ENCODE measurements at regions not wholly inside any gene's neighbourhood (a gene's known extent, or its start where the extent isn't known, plus 50 kb on each side); places are given as distances from the start of the nearest gene placed in this dataset.

DNA sequence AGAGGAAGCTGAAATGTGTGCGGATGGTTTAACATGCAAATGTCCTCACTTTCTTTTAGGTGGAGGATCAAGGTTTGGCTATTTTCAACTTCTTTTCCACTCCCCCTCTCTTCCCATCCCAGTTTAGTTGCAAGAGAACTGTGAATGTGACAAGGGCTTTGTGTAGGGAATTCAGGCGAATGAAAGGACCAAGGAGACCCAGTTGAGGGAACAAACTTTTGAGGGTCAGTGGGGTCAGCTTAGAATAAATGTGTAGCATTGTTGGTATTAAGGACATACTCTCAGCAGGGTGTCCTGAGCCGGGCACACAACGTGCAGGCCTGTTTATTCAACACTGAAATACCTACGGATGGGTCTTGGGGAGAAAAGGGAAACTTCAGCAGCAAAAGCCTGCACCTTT lies 346.0 kb downstream of the PMP22 start:
- Histone ChIP-seq H3K4me3 (replicated peaks; ENCODE audit: low read depth, low read length) (no peak overlapping the region), H3K27me3 (replicated peaks; ENCODE audit: control insufficient read depth, insufficient read depth, low read length) (no peaks in the 10 kb centered on the region), H3K36me3 (ENCODE audit: control insufficient read depth, insufficient read depth, low read length) (no peaks in the 10 kb centered on the region)
- TF ChIP-seq, protein P1, sequence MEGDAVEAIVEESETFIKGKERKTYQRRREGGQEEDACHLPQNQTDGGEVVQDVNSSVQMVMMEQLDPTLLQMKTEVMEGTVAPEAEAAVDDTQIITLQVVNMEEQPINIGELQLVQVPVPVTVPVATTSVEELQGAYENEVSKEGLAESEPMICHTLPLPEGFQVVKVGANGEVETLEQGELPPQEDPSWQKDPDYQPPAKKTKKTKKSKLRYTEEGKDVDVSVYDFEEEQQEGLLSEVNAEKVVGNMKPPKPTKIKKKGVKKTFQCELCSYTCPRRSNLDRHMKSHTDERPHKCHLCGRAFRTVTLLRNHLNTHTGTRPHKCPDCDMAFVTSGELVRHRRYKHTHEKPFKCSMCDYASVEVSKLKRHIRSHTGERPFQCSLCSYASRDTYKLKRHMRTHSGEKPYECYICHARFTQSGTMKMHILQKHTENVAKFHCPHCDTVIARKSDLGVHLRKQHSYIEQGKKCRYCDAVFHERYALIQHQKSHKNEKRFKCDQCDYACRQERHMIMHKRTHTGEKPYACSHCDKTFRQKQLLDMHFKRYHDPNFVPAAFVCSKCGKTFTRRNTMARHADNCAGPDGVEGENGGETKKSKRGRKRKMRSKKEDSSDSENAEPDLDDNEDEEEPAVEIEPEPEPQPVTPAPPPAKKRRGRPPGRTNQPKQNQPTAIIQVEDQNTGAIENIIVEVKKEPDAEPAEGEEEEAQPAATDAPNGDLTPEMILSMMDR (IDR thresholded peaks at IDR 0.05; ENCODE audit: insufficient read depth, low read length, poor library complexity, severe bottlenecking), result no peak
- DNase-seq (ENCODE audit: extremely low read depth, insufficient read length), result no peak

DNA sequence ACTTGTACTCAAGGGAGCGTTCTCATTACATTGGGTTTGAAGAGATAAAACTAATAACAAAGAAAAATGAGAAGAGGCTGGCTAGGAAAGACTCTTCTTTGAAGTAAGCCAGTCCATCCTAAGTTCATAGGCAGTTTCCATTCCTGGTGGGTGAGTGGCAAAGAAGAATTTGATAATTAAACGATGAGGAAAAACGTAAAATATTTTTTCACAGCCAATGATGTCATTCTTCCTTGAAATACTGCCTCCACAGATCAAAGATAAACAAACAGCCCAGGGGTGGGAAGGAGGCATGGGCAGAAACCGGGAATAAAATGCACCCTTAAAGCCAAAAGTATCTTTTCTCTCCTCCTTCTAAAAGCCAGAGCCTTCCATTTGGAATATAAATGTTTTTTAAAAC lies 346.6 kb downstream of the PMP22 start:
- DNase-seq (ENCODE audit: extremely low read depth, insufficient read length), result no peak
- H3K4me3 ChIP-seq (replicated peaks; ENCODE audit: low read depth, low read length), result no peak overlapping the region
- H3K36me3 ChIP-seq (ENCODE audit: control insufficient read depth, insufficient read depth, low read length), result no peaks in the 10 kb centered on the region
- TF ChIP-seq, protein P1 (IDR thresholded peaks at IDR 0.05; ENCODE audit: insufficient read depth, low read length, poor library complexity, severe bottlenecking), result no peak
- no peaks in the 10 kb centered on the region for H3K27me3 ChIP-seq (replicated peaks; ENCODE audit: control insufficient read depth, insufficient read depth, low read length)

DNA sequence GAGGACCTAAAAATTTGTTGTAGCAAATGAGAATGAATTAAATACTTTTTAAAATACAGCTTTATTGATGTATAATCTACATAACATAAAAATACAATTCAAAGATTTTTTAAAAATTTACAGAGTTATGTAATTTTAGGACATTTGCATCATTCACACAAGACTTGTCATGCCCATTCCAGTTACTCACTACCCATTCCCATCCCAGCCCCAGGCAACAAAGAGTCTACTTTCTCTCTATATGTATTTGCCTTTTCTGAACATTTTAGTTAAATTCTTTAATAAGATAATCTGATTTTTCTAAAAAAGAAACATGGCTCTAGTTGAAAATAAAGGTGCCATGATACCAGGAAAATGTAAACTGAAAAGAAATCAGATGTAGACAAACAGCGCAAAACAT lies 354.2 kb downstream of the PMP22 start:
- DNase-seq (ENCODE audit: extremely low read depth, insufficient read length), result no peak
- TF ChIP-seq, protein P1 (IDR thresholded peaks at IDR 0.05; ENCODE audit: insufficient read depth, low read length, poor library complexity, severe bottlenecking), result no peak
- H3K36me3 ChIP-seq (ENCODE audit: control insufficient read depth, insufficient read depth, low read length), result no peaks in the 10 kb centered on the region
- no peak overlapping the region for H3K4me3 ChIP-seq (replicated peaks; ENCODE audit: low read depth, low read length)
- H3K27me3 ChIP-seq (replicated peaks; ENCODE audit: control insufficient read depth, insufficient read depth, low read length), result no peaks in the 10 kb centered on the region

DNA sequence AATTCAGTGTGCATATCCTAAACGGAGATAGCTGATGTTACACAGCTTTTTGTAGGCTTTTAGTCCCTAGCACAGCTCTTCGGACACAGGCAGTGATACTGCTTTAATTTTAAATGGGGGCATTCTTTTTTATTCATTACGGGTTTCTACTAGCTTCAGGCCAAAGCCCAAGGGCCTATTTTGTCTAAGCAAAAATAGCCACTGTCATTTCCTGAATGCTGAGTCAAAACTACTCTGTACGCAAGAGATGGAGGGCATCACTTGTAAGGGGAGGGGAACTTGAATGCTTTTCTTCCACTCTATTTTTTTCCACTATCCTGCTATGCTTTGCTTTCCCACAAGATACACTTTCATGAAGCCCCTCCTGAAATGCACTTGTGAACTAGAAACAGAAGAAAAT lies 360.7 kb downstream of the PMP22 start:
- TF ChIP-seq, protein P1 (IDR thresholded peaks at IDR 0.05; ENCODE audit: insufficient read depth, low read length, poor library complexity, severe bottlenecking), result no peak
- Histone ChIP-seq H3K36me3 (ENCODE audit: control insufficient read depth, insufficient read depth, low read length) (no peaks in the 10 kb centered on the region), H3K27me3 (replicated peaks; ENCODE audit: control insufficient read depth, insufficient read depth, low read length) (no peaks in the 10 kb centered on the region), H3K4me3 (replicated peaks; ENCODE audit: low read depth, low read length) (no peak overlapping the region)
- DNase-seq (ENCODE audit: extremely low read depth, insufficient read length), result no peak

DNA sequence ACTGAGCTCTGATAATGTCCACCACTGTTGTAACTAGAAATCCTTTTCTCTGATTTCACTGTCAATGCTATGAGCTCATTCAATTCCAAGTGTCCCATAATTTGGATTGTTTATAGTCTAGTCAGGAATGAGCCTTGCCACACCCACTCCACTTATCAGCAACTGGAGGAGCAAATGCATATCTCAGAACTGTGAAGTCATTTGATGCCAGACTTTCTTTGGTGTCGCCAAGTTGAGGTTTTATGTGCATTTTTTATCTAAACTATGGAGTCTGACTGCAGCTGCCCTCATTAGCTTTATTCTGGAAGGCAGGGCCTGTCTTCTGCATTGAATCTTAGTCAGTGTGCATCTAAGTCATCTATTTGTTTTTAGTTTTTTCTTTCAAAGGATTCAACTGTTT lies 361.3 kb downstream of the PMP22 start:
- TF ChIP-seq, protein P1 (IDR thresholded peaks at IDR 0.05; ENCODE audit: insufficient read depth, low read length, poor library complexity, severe bottlenecking), result no peak
- Histone ChIP-seq H3K27me3 (replicated peaks; ENCODE audit: control insufficient read depth, insufficient read depth, low read length) (no peaks in the 10 kb centered on the region), H3K36me3 (ENCODE audit: control insufficient read depth, insufficient read depth, low read length) (no peaks in the 10 kb centered on the region), H3K4me3 (replicated peaks; ENCODE audit: low read depth, low read length) (no peak overlapping the region)
- no peak for DNase-seq (ENCODE audit: extremely low read depth, insufficient read length)

DNA sequence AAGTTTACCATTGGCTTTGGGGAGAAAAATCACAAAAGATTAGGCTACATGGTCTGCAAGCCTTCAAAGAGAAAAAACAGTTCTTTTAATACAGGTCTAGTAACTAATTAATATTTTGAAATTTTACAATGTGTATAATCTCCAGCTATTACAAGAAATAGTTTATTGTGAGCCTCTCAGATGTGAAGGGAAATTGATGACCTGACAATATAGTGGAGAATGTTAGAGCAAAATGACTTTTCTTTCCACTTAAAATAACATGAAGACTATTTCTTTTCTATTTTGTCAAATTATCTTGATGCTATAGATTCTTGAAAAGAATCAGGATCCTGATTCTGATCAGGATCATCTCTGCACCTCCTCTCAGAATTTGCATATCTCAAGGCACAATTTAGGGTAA lies 362.3 kb downstream of the PMP22 start:
- Histone ChIP-seq H3K27me3 (replicated peaks; ENCODE audit: control insufficient read depth, insufficient read depth, low read length) (no peaks in the 10 kb centered on the region), H3K4me3 (replicated peaks; ENCODE audit: low read depth, low read length) (no peak overlapping the region), H3K36me3 (ENCODE audit: control insufficient read depth, insufficient read depth, low read length) (no peaks in the 10 kb centered on the region)
- TF ChIP-seq, protein P1 (IDR thresholded peaks at IDR 0.05; ENCODE audit: insufficient read depth, low read length, poor library complexity, severe bottlenecking), result no peak
- DNase-seq (ENCODE audit: extremely low read depth, insufficient read length), result no peak
